ENCODE measurements at regions not wholly inside any gene's neighbourhood (a gene's known extent, or its start where the extent isn't known, plus 50 kb on each side); places are given as distances from the start of the nearest gene placed in this dataset.

- H3K27ac ChIP-seq: no peak overlapping the region
- H3K27me3 ChIP-seq: no peaks in the 10 kb centered on the region
- H3K36me3 ChIP-seq: no peaks in the 10 kb centered on the region
- H3K9me3 ChIP-seq: peaks cover 0 to 5% (median 2%) of the 10 kb centered on the region in 4 donors
- WGBS, 5 donors: 29 to 60% (median 49%) methylated on average over 3 of the region's 3 CpGs
- no peak for DNase-seq
- no peak overlapping the region for H3K4me3 ChIP-seq
- no peaks in the 10 kb centered on the region for H3K4me1 ChIP-seq
- TF ChIP-seq POLR2A (IDR thresholded peaks at IDR 0.05) (no peak), EP300 (IDR thresholded peaks at IDR 0.05) (no peak), POLR2AphosphoS5 (IDR thresholded peaks at IDR 0.05) (no peak), CTCF (IDR thresholded peaks at IDR 0.05) (no peak)
- intact Hi-C loops (cut with DNase I; ENCODE audit: low total_unique reads): no loop called here
Measured at GRCh38 chr10:20962165-20962564, 65.1 kb upstream of the NEBL start.

GRCh38 chr10:20959242-20959641 is 62.1 kb upstream of the NEBL start:
- H3K36me3 ChIP-seq: no peaks in the 10 kb centered on the region
- H3K27ac ChIP-seq: no peak overlapping the region
- WGBS, 5 donors: 82 to 90% (median 87%) methylated on average over 1 of the region's 1 CpG
- DNase-seq: no peak
- no peaks in the 10 kb centered on the region for H3K4me1 ChIP-seq
- H3K9me3 ChIP-seq: no peaks in the 10 kb centered on the region
- no peak overlapping the region for H3K4me3 ChIP-seq
- TF ChIP-seq POLR2AphosphoS5 (IDR thresholded peaks at IDR 0.05): no peak
- TF ChIP-seq POLR2A (IDR thresholded peaks at IDR 0.05): no peak
- no peak for TF ChIP-seq CTCF (IDR thresholded peaks at IDR 0.05)
- no peak for TF ChIP-seq EP300 (IDR thresholded peaks at IDR 0.05)
- H3K27me3 ChIP-seq: no peaks in the 10 kb centered on the region
- intact Hi-C loops (cut with DNase I; ENCODE audit: low total_unique reads): no loop called here

GRCh38 chr10:20958764-20959163 is 61.7 kb upstream of the NEBL start:
- no peaks in the 10 kb centered on the region for H3K9me3 ChIP-seq
- WGBS, 5 donors: 76 to 81% (median 81%) methylated on average over 3 of the region's 3 CpGs
- H3K4me3 ChIP-seq: no peak overlapping the region
- no peaks in the 10 kb centered on the region for H3K4me1 ChIP-seq
- DNase-seq: no peak
- H3K36me3 ChIP-seq: no peaks in the 10 kb centered on the region
- intact Hi-C loops (cut with DNase I; ENCODE audit: low total_unique reads): no loop called here
- TF ChIP-seq CTCF (IDR thresholded peaks at IDR 0.05): no peak
- no peak for TF ChIP-seq POLR2A (IDR thresholded peaks at IDR 0.05)
- TF ChIP-seq POLR2AphosphoS5 (IDR thresholded peaks at IDR 0.05): no peak
- TF ChIP-seq EP300 (IDR thresholded peaks at IDR 0.05): no peak
- no peak overlapping the region for H3K27ac ChIP-seq
- H3K27me3 ChIP-seq: no peaks in the 10 kb centered on the region

GRCh38 chr10:20958225-20958624 is 61.1 kb upstream of the NEBL start:
- intact Hi-C loops (cut with DNase I; ENCODE audit: low total_unique reads): no loop called here
- WGBS, 5 donors: 89 to 94% (median 90%) methylated on average over 4 of the region's 4 CpGs
- H3K4me3 ChIP-seq: no peak overlapping the region
- no peaks in the 10 kb centered on the region for H3K27me3 ChIP-seq
- TF ChIP-seq POLR2A (IDR thresholded peaks at IDR 0.05): no peak
- TF ChIP-seq EP300 (IDR thresholded peaks at IDR 0.05): no peak
- TF ChIP-seq CTCF (IDR thresholded peaks at IDR 0.05): no peak
- TF ChIP-seq POLR2AphosphoS5 (IDR thresholded peaks at IDR 0.05): no peak
- no peaks in the 10 kb centered on the region for H3K36me3 ChIP-seq
- no peak overlapping the region for H3K27ac ChIP-seq
- H3K4me1 ChIP-seq: no peaks in the 10 kb centered on the region
- no peaks in the 10 kb centered on the region for H3K9me3 ChIP-seq
- no peak for DNase-seq

Data from stomach (tissue), 8 donors.